ENCODE measurements at regions not wholly inside any gene's neighbourhood (a gene's known extent, or its start where the extent isn't known, plus 50 kb on each side); places are given as distances from the start of the nearest gene placed in this dataset.

GRCh38 chr6:12528581-12529363, 187.8 kb upstream of the PHACTR1 start:
- no peak overlapping the region for H3K4me3 Mint-ChIP-seq
- Histone ChIP-seq H4K5ac (ENCODE audit: insufficient read length, low read depth, low read length) (no peak overlapping the region), H3K4ac (ENCODE audit: low read depth, low read length) (no peak overlapping the region), H3K23me2 (ENCODE audit: insufficient read length, low read depth, low read length, poor library complexity, severe bottlenecking) (no peaks in the 10 kb centered on the region), H2AK5ac (ENCODE audit: insufficient read length, low read length) (no peak overlapping the region), H3K23ac (ENCODE audit: insufficient read length, low read depth, low read length) (no peak overlapping the region), H3K9me3 (ENCODE audit: control insufficient read depth, low read depth, low read length) (no peaks in the 10 kb centered on the region), H4K91ac (ENCODE audit: insufficient read length, low read depth, low read length) (no peak overlapping the region), H3K56ac (ENCODE audit: insufficient read length, low read depth, low read length) (no peak overlapping the region), H3K27ac (ENCODE audit: insufficient read length, low read depth, low read length) (no peak overlapping the region), H2BK5ac (ENCODE audit: insufficient read length, low read length) (no peak overlapping the region), H2BK15ac (ENCODE audit: low read depth, low read length) (no peak overlapping the region), H3K14ac (ENCODE audit: insufficient read depth, low read length) (no peak overlapping the region), H2BK20ac (ENCODE audit: low read depth, low read length, poor library complexity, severe bottlenecking) (no peak overlapping the region), H2BK120ac (ENCODE audit: low read depth, low read length, poor library complexity, severe bottlenecking) (no peak overlapping the region), H3K4me1 (ENCODE audit: insufficient read depth, low read length) (no peaks in the 10 kb centered on the region), H4K8ac (replicated peaks; ENCODE audit: insufficient read length, low read depth, low read length) (no peak overlapping the region), H3K79me1 (ENCODE audit: insufficient read depth, low read depth, low read length, poor library complexity, severe bottlenecking) (no peaks in the 10 kb centered on the region), H3T11ph (ENCODE audit: low read length) (no peak overlapping the region), H3K27me3 (ENCODE audit: insufficient read depth, low read length) (no peaks in the 10 kb centered on the region), H4K20me1 (ENCODE audit: control insufficient read depth, insufficient read depth, insufficient read length) (no peaks in the 10 kb centered on the region), H3K4me2 (ENCODE audit: insufficient read depth, insufficient read length, low read length) (no peak overlapping the region), H3K79me2 (ENCODE audit: insufficient read depth, low read length) (no peaks in the 10 kb centered on the region), H3K9ac (ENCODE audit: extremely low read depth, insufficient read length, low read length) (no peak overlapping the region), H2BK12ac (ENCODE audit: insufficient read length, low read depth, low read length) (no peak overlapping the region), H3K18ac (ENCODE audit: insufficient read length, low read depth, low read length) (no peak overlapping the region), H2AFZ (ENCODE audit: low read length) (no peak overlapping the region)
- TF ChIP-seq, protein P1, sequence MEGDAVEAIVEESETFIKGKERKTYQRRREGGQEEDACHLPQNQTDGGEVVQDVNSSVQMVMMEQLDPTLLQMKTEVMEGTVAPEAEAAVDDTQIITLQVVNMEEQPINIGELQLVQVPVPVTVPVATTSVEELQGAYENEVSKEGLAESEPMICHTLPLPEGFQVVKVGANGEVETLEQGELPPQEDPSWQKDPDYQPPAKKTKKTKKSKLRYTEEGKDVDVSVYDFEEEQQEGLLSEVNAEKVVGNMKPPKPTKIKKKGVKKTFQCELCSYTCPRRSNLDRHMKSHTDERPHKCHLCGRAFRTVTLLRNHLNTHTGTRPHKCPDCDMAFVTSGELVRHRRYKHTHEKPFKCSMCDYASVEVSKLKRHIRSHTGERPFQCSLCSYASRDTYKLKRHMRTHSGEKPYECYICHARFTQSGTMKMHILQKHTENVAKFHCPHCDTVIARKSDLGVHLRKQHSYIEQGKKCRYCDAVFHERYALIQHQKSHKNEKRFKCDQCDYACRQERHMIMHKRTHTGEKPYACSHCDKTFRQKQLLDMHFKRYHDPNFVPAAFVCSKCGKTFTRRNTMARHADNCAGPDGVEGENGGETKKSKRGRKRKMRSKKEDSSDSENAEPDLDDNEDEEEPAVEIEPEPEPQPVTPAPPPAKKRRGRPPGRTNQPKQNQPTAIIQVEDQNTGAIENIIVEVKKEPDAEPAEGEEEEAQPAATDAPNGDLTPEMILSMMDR (conservative IDR thresholded peaks at IDR 0.05) = no peak
- peaks cover 1% of the 10 kb centered on the region; the same call in 1 of the 2 replicates for H3K27me3 Mint-ChIP-seq (ENCODE audit: low read depth)
- no peak overlapping the region for H3K27ac Mint-ChIP-seq
- H3K36me3 Mint-ChIP-seq (ENCODE audit: insufficient read depth in 1 of 3, low read depth in 3 of 3) = 0 out of 7 replicates have a peak, but pooled peaks cover 0 to 4% (median 0%) of the 10 kb centered on the region in 3 experiments
- peaks cover 4 to 7% of the 10 kb centered on the region in 2 experiments for H3K9me3 Mint-ChIP-seq
- peaks cover 5 to 17% of the 10 kb centered on the region in 2 experiments for H3K4me1 Mint-ChIP-seq
- DNase-seq = no peak
- WGBS (ENCODE audit: extremely low coverage, insufficient read length, low lambda C conversion rate) = no CpG with 5 or more reads among the region's 8 CpGs

Data from H9 (cell line).